ENCODE measurements at regions not wholly inside any gene's neighbourhood (a gene's known extent, or its start where the extent isn't known, plus 50 kb on each side); places are given as distances from the start of the nearest gene placed in this dataset.

DNA sequence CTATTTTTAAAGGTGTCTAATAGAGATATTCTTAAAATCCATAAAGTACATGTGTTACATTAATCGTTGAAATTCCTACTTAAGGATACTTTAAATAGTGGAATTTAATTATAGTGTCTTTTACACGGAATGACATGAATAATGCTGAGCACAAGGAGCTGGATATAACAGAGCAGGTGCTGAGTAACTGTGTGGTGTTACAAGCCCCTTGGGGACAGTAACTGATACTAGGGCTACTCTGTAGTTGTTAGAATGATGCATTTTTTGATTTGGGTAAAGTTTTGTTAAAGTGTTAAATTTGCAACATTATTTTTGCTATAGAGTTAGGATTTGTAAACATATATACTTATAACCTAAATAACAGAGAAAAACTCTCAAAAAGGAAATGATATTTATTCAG lies 1496.1 kb downstream of the OTOL1 start:
- Histone ChIP-seq H3K9me3 (peaks cover 5% of the 10 kb centered on the region), H3K36me3 (no peaks in the 10 kb centered on the region), H3K4me1 (no peaks in the 10 kb centered on the region), H3K27me3 (no peaks in the 10 kb centered on the region), H3K27ac (no peak overlapping the region), H3K4me3 (no peak overlapping the region)
- no peak for ATAC-seq
- no peak for DNase-seq
- intact Hi-C loops (cut with DNase I), result no loop called here
- TF ChIP-seq, protein P1, sequence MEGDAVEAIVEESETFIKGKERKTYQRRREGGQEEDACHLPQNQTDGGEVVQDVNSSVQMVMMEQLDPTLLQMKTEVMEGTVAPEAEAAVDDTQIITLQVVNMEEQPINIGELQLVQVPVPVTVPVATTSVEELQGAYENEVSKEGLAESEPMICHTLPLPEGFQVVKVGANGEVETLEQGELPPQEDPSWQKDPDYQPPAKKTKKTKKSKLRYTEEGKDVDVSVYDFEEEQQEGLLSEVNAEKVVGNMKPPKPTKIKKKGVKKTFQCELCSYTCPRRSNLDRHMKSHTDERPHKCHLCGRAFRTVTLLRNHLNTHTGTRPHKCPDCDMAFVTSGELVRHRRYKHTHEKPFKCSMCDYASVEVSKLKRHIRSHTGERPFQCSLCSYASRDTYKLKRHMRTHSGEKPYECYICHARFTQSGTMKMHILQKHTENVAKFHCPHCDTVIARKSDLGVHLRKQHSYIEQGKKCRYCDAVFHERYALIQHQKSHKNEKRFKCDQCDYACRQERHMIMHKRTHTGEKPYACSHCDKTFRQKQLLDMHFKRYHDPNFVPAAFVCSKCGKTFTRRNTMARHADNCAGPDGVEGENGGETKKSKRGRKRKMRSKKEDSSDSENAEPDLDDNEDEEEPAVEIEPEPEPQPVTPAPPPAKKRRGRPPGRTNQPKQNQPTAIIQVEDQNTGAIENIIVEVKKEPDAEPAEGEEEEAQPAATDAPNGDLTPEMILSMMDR (IDR thresholded peaks at IDR 0.05), result no peak

DNA sequence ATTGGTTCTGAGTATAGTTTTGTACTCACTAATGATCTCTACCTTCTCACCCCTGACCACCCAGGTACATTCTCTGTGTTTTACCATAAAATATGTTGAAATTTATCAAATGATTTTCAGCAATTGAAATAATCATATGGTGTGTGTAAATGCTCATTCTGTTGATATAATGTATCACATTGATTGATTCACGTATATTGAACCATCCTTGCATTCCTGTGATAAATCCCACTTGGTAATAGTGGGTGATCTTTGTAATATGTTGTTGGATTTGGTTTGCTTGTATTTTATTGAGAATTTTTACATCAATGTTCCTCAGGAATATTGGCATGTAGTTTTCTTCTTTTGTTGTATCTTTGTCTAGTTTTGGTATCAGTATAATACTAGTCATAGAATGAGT lies 1497.6 kb downstream of the OTOL1 start:
- intact Hi-C loops (cut with DNase I), result no loop called here

DNA sequence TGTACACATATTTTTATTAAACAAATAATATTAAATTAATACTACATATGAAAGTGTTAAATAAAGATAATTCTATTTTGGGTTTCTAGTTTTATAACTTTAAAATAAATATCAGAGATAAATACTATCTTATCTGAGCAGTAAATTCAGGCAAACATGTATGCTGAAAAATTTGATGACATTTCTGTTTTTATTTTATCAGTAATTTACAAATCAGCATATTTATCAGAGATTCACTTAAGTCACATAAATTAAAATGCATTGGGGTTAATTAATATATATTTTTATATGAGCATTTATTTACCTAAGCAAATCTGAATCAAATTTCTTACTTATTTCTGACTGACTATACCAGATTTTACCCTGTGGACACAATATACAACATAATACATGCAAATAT lies 1499.8 kb downstream of the OTOL1 start:
- no peaks in the 10 kb centered on the region for H3K4me1 ChIP-seq
- no peak overlapping the region for H3K4me3 ChIP-seq
- DNase-seq (no peak), ATAC-seq (no peak)
- TF ChIP-seq, protein P1 (IDR thresholded peaks at IDR 0.05), result no peak
- no peak overlapping the region for H3K27ac ChIP-seq
- no peaks in the 10 kb centered on the region for H3K27me3 ChIP-seq
- H3K36me3 ChIP-seq, result no peaks in the 10 kb centered on the region
- H3K9me3 ChIP-seq, result peaks cover 5% of the 10 kb centered on the region
- intact Hi-C loops (cut with DNase I), result no loop called here

More for the DNA sequence above, 1497.6 kb downstream of the OTOL1 start:
- ATAC-seq (no peak), DNase-seq (no peak)
- H3K4me3 ChIP-seq, result no peak overlapping the region
- H3K9me3 ChIP-seq, result peaks cover 5% of the 10 kb centered on the region
- H3K27me3 ChIP-seq, result no peaks in the 10 kb centered on the region
- no peak overlapping the region for H3K27ac ChIP-seq
- H3K4me1 ChIP-seq, result no peaks in the 10 kb centered on the region
- no peaks in the 10 kb centered on the region for H3K36me3 ChIP-seq
- TF ChIP-seq, protein P1 (IDR thresholded peaks at IDR 0.05), result no peak

DNA sequence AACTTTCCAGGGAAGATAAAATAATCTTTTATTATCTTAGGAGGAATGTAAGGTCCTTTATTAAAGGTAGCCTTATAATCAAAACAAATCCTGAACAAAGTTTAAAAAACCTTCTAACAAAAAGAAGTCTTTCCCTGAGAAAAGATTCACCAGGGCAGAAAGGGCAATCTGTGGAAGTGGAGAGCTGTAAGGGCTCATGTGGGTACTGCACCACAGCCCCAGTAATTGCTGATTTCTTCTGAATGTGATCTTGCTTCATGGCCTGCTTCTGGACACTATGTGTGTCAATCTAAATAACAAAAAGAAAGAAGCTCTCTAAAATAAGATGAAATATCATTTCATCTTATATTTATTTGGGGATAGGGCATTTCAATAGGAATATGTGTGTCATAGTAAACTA lies 1501.6 kb downstream of the OTOL1 start:
- Histone ChIP-seq H3K9me3 (peaks cover 5% of the 10 kb centered on the region), H3K27ac (no peak overlapping the region), H3K4me1 (no peaks in the 10 kb centered on the region), H3K4me3 (no peak overlapping the region), H3K36me3 (no peaks in the 10 kb centered on the region), H3K27me3 (no peaks in the 10 kb centered on the region)
- ATAC-seq, result no peak
- TF ChIP-seq, protein P1 (IDR thresholded peaks at IDR 0.05), result no peak
- intact Hi-C loops (cut with DNase I), result no loop called here
- DNase-seq, result no peak

DNA sequence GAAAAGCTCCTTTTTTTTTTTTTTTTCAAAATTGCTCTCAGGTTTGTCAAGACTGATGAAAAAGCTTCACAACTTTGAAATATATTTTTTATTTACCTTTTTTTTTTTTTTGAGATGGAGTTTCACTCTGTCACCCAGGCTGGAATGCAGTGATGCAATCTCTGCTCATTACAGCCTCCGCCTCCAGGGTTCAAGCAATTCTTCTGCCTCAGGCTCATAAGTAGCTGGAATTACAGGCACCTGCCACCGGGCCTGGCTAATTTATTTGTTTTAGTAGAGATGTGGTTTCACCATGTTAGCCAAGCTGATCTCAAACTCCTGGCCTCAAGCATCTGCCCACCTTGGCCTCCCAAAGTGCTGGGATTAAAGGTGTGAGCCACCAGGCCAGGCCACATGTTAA lies 1515.0 kb downstream of the OTOL1 start:
- Histone ChIP-seq H3K27ac (no peak overlapping the region), H3K27me3 (no peaks in the 10 kb centered on the region), H3K4me3 (no peak overlapping the region), H3K9me3 (no peaks in the 10 kb centered on the region), H3K36me3 (no peaks in the 10 kb centered on the region), H3K4me1 (no peaks in the 10 kb centered on the region)
- TF ChIP-seq, protein P1 (IDR thresholded peaks at IDR 0.05), result no peak
- peak; percentile 15 for DNase-seq
- intact Hi-C loops (cut with DNase I), result no loop called here
- ATAC-seq, result no peak

DNA sequence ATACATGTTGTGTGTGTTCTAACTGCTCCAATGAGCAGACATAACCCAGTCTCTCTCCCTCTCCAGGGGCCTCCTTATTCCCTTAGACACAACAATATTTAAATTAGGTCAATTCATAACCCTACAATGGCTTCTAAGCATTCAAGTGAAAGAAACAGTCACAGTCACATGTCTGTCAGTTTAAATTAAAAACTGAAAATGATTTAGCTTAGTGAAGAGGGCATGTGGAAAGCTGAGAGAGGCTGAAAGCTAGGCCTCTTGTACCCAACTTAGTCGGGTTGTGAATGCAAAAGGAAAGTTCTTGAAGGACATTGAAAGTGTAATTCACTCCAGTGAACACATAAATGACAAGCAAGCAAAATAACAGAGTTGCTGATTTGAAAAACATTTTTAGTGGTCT lies 1519.6 kb downstream of the OTOL1 start:
- no peak overlapping the region for H3K27ac ChIP-seq
- H3K4me1 ChIP-seq, result no peaks in the 10 kb centered on the region
- H3K36me3 ChIP-seq, result no peaks in the 10 kb centered on the region
- no peaks in the 10 kb centered on the region for H3K9me3 ChIP-seq
- intact Hi-C loops (cut with DNase I), result no loop called here
- DNase-seq (no peak), ATAC-seq (no peak)
- TF ChIP-seq, protein P1 (IDR thresholded peaks at IDR 0.05), result no peak
- no peak overlapping the region for H3K4me3 ChIP-seq
- H3K27me3 ChIP-seq, result no peaks in the 10 kb centered on the region

Measured in upper lobe of right lung (tissue), 1 donor.